GM21717 (cell line): ENCODE measurements at regions not wholly inside any gene's neighbourhood (a gene's known extent, or its start where the extent isn't known, plus 50 kb on each side); places are given as distances from the start of the nearest gene placed in this dataset.
"Not testable (repeated sequence)": the region's sequence is repeated elsewhere in the genome, so short reads cannot be mapped to it uniquely, and the experiment has no call there.

Experiments used
- ATAC-seq: cut with Tn5 transposase; IDR thresholded peaks from one replicate; pipeline ENCODE4 v1.9.1; 2021; ENCODE audit warnings: mild to moderate bottlenecking, moderate library complexity; ENCODE audit not compliant: unreplicated experiment

DNA sequence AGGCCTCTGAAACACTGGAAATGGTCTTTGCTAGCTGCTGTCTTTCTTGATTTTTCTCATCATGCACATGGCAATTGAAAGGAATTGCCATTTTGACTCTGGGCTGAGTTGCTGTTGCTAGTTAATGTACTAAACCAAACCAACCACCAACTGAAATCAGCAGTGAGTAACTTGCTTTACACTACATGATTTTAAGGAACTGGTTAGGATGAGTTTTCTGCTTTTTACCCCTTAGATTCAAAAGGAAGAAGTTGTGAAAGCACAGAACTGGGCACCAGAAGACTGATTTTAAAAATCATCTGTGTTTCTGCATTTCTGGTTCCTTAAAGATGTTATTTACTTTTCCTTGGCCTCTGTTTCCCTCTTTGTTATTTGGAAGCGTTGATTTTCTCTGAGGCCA lies 361.9 kb downstream of the HLX start:
- ATAC-seq = no peak

GRCh38 chr1:221241592-221241991 lies 362.3 kb downstream of the HLX start:
- no peak for ATAC-seq

- ATAC-seq = no peak
These were observed 366.8 kb downstream of the HLX start for GRCh38 chr1:221246067-221246466.

- no peak for ATAC-seq
These were observed 367.6 kb downstream of the HLX start for GRCh38 chr1:221246628-221247415.

DNA sequence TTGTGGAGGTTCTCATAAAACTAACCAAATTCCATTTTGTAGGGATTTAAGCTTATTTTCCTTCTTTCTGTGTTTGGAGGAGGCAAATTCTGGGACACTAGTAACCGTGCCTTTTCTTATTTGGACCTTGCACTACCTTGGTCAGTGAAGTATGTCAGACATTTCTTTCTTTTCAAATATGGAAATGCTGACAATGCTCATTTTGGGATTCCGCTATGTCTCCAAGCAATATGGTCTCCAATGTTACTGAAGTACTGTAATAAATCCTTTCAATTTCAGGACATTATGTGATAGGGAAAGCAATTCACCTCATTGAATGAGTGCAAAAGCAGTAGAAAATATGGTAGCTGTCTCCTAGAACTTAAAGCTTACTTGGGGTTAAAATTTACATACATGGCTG lies 372.3 kb downstream of the HLX start:
- ATAC-seq = no peak

DNA sequence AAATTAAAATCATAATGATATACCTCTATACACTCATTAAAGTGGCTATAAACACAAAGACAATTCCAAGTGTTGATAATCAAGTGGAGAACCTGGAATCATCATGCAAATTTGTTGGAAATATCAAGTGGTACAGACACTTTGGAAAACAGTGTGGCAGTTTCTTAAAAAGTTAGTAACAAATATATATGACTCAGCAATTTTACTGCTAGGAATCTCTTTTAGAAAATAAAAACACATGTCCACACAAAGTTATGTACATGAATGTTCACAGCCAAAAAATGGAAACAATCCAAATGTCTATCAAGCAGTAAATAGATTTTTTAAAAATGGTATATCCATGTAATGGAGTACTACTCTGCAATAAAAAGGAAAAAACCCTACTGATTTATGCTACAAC lies 375.6 kb downstream of the HLX start:
- no peak for ATAC-seq

GRCh38 chr1:221256773-221257172 lies 377.5 kb downstream of the HLX start:
- no peak for ATAC-seq

- not testable (repeated sequence) for ATAC-seq
These were observed 378.3 kb downstream of the HLX start for GRCh38 chr1:221257548-221257947.

- ATAC-seq = not testable (repeated sequence)
These were observed 383.4 kb downstream of the HLX start for GRCh38 chr1:221262677-221263076.

GRCh38 chr1:221263831-221264767 lies 384.9 kb downstream of the HLX start:
- ATAC-seq = peak; percentile 74

DNA sequence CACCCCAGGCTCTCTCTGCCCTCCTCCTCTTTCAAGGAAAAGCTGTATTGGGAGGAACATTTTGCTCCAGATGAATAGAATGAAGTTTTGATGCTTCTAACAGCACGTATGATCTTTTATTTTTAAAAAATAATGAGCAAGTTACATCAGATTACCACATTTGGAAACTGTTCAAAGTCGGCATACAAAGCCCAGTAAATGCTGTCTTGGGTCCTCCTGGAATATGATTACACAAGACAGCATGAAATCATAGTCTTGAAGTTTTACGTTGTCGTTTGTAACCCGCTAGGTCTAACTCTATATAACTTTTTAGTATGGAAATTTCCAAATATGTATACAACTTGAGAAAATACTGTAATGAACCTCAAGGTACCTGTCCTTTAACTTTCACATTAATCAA lies 385.6 kb downstream of the HLX start:
- ATAC-seq = no peak

DNA sequence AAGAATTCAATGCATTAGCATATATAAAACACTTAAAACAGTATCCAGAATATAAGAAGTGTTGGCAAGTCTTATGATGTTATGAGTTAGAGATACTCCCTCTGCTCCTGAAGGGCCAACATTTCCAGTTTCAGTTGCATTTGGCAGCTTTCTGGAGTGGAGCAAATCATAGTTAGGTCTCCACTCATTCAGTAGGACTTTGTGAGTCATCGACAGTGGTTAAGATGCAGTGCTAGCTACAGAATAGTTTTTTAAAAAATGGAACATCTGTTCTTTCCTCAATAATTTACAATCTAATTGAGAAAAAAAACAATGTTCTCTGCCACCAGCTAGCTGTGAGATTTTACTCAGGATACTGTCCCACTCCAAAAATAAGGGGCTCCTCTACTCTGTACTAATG lies 389.1 kb downstream of the HLX start:
- no peak for ATAC-seq

DNA sequence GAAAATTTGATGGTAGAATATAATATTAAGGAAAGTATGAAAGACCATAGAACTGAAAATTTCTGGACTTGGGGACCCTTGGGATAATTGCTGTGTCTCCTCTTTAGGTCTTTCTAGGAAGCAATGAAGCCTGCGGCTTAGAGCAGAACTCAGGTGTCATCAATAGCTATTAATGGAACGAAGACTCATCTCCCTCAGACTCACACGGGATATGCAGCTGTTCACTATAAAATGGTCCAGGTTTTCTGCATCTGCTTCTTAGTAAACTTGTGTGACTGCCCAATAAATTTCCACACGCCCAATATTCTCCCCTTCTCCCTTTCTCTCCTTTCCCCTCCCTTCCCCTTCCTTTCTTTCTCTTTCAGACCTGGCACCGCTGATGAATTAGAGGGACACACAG lies 392.5 kb downstream of the HLX start:
- no peak for ATAC-seq

GRCh38 chr1:221272940-221273339 lies 393.7 kb downstream of the HLX start:
- ATAC-seq = no peak

GRCh38 chr1:221274373-221274772 lies 395.1 kb downstream of the HLX start:
- no peak for ATAC-seq

DNA sequence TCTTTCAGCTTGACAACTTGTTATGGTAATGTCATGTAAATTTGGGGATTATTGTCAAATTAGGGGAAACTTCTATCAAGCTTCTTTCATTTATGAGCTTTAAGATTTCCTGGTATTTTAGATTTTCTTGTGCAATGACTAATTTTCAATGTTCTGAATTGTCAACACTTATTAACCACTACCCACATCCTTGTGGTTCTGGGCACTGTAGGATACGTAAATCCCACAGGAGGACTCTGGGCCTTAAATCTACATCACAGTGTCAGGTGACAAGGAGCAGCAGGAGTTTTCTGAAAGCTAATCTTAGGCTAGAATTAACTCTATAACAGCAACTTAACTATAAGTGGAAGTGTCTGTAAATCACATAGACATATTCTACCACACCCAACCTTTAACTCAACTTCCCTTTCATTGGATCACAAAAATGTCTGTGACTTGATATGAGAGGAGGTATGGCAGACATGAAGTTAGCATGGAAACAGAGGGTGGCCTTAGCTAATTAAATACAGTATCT lies 397.7 kb downstream of the HLX start:
- no peak for ATAC-seq

- ATAC-seq = no peak
These were observed 399.9 kb downstream of the HLX start for GRCh38 chr1:221279146-221279545.

GRCh38 chr1:221283532-221283931 lies 404.3 kb downstream of the HLX start:
- ATAC-seq = no peak

GRCh38 chr1:221284028-221284427 lies 404.8 kb downstream of the HLX start:
- no peak for ATAC-seq

- ATAC-seq = not testable (repeated sequence)
These were observed 405.7 kb downstream of the HLX start for GRCh38 chr1:221284991-221285390.

DNA sequence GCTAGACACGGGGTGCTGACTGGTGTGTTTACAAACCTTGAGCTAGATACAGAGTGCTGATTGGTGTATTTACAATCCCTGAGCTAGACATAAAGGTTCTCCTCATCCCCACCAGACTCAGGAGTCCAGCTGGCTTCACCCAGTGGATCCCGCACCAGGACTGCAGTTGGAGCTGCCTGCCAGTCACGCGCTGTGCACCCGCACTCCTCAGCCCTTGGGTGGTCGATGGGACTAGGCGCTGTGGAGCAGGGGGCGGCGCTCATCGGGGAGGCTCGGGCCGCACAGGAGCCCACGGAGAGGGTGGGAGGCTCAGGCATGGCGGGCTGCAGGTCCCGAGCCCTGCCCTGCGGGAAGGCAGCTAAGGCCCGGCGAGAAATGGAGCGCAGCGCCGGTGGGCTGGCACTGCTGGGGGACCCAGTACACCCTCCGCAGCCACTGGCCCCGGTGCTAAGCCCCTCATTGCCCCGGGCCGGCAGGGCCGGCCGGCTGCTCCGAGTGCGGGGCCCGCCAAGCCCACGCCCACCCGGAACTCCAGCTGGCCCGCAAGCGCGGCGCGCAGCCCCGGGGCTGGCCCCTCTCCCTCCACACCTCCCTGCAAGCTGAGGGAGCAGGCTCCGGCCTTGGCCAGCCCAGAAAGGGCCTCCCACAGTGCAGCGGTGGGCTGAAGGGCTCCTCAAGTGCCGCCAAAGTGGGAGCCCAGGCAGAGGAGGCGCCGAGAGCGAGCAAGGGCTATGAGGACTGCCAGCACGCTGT lies 406.4 kb downstream of the HLX start:
- ATAC-seq = not testable (repeated sequence)
